ENCODE measurements at regions not wholly inside any gene's neighbourhood (a gene's known extent, or its start where the extent isn't known, plus 50 kb on each side); places are given as distances from the start of the nearest gene placed in this dataset.

- TF ChIP-seq CTCF (IDR thresholded peaks at IDR 0.05; ENCODE audit: low read depth, low read length) (no peak), MAX (IDR thresholded peaks at IDR 0.05; ENCODE audit: low read depth, low read length) (no peak), POLR2A (IDR thresholded peaks at IDR 0.05; ENCODE audit: extremely low read depth, insufficient read length) (no peak), MYC (IDR thresholded peaks at IDR 0.05; ENCODE audit: low read depth, low read length) (no peak)
Measured at GRCh38 chr6:91976797-91977196, 1389.9 kb upstream of the MAP3K7 start.
